ENCODE measurements at regions not wholly inside any gene's neighbourhood (a gene's known extent, or its start where the extent isn't known, plus 50 kb on each side); places are given as distances from the start of the nearest gene placed in this dataset.

DNA sequence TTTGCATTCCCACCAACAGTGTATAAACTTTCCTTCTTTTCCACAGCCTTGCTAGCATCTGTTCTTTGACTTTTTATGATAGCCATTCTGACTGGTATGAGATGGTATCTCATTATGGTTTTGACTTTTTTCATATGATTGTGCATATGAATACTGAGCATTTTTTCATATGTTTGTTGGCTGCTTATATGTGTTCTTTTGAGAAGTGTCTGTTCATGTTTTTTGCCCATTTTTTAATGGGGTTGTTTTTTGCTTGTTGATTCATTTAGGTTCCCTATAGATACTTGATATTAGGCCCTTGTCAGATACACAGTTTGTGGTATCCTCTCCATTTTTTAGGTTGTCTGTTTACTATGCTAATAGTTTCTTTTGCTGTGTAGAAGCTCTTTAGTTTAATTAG lies 185.8 kb upstream of the SPAG17 start:
- no peak overlapping the region for H3K4me2 ChIP-seq (ENCODE audit: low read length)
- H3K4me1 ChIP-seq (ENCODE audit: control insufficient read depth, low read length): no peaks in the 10 kb centered on the region
- no peak overlapping the region for H3K27ac ChIP-seq (ENCODE audit: low read depth, low read length)
- TF ChIP-seq, protein P1, sequence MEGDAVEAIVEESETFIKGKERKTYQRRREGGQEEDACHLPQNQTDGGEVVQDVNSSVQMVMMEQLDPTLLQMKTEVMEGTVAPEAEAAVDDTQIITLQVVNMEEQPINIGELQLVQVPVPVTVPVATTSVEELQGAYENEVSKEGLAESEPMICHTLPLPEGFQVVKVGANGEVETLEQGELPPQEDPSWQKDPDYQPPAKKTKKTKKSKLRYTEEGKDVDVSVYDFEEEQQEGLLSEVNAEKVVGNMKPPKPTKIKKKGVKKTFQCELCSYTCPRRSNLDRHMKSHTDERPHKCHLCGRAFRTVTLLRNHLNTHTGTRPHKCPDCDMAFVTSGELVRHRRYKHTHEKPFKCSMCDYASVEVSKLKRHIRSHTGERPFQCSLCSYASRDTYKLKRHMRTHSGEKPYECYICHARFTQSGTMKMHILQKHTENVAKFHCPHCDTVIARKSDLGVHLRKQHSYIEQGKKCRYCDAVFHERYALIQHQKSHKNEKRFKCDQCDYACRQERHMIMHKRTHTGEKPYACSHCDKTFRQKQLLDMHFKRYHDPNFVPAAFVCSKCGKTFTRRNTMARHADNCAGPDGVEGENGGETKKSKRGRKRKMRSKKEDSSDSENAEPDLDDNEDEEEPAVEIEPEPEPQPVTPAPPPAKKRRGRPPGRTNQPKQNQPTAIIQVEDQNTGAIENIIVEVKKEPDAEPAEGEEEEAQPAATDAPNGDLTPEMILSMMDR (IDR thresholded peaks at IDR 0.05; ENCODE audit: low read depth, low read length, poor library complexity, severe bottlenecking): no peak
- no peak for TF ChIP-seq EZH2phosphoT487 (IDR thresholded peaks at IDR 0.05; ENCODE audit: borderline replicate concordance, low read length)
- H3K4me3 ChIP-seq (ENCODE audit: low read length): no peak overlapping the region
- no peaks in the 10 kb centered on the region for H3K9me2 ChIP-seq (replicated peaks; ENCODE audit: control insufficient read depth, low read length)
- no peaks in the 10 kb centered on the region for H3F3A ChIP-seq (ENCODE audit: control insufficient read depth, insufficient read depth)
- H3K79me2 ChIP-seq (ENCODE audit: control insufficient read depth, low read length): no peaks in the 10 kb centered on the region
- no peaks in the 10 kb centered on the region for H4K20me1 ChIP-seq (ENCODE audit: control insufficient read depth, insufficient read depth, low read depth, low read length)
- H3K27me3 ChIP-seq (ENCODE audit: control insufficient read depth, low read length): no peaks in the 10 kb centered on the region
- H3K9me3 ChIP-seq (ENCODE audit: control insufficient read depth, insufficient read depth, low read length): no peaks in the 10 kb centered on the region
- no peaks in the 10 kb centered on the region for H3K36me3 ChIP-seq (ENCODE audit: control insufficient read depth, low read length)

- H3K4me2 ChIP-seq (ENCODE audit: low read length): no peak overlapping the region
- no peak overlapping the region for H3K4me3 ChIP-seq (ENCODE audit: low read length)
- no peak for TF ChIP-seq EZH2phosphoT487 (IDR thresholded peaks at IDR 0.05; ENCODE audit: borderline replicate concordance, low read length)
- TF ChIP-seq, protein P1 (IDR thresholded peaks at IDR 0.05; ENCODE audit: low read depth, low read length, poor library complexity, severe bottlenecking): no peak
- H3K27me3 ChIP-seq (ENCODE audit: control insufficient read depth, low read length): no peaks in the 10 kb centered on the region
- H3K4me1 ChIP-seq (ENCODE audit: control insufficient read depth, low read length): no peaks in the 10 kb centered on the region
- no peaks in the 10 kb centered on the region for H4K20me1 ChIP-seq (ENCODE audit: control insufficient read depth, insufficient read depth, low read depth, low read length)
- no peaks in the 10 kb centered on the region for H3K9me3 ChIP-seq (ENCODE audit: control insufficient read depth, insufficient read depth, low read length)
- no peak overlapping the region for H3K27ac ChIP-seq (ENCODE audit: low read depth, low read length)
- no peaks in the 10 kb centered on the region for H3K9me2 ChIP-seq (replicated peaks; ENCODE audit: control insufficient read depth, low read length)
- no peaks in the 10 kb centered on the region for H3K79me2 ChIP-seq (ENCODE audit: control insufficient read depth, low read length)
- H3K36me3 ChIP-seq (ENCODE audit: control insufficient read depth, low read length): no peaks in the 10 kb centered on the region
- no peaks in the 10 kb centered on the region for H3F3A ChIP-seq (ENCODE audit: control insufficient read depth, insufficient read depth)
These were observed 181.3 kb upstream of the SPAG17 start for GRCh38 chr1:118366286-118366685.

DNA sequence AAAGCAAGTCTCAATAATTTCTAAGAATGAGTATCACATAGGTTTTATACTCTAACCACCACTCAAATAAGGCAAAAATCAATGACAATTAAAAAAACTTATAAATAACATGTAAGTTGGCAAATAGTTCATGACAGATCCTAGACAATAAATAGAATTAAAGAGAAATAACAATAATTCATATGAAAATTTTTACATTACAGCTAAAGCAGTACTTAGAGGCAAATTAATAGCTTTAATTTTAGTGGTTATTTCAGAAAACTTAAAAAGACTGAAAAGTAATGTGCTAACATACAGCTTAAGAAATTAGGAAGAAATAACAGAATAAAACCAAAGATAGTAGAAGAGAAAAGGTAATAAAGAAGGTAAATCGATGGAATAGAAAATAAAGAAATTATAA lies 179.9 kb upstream of the SPAG17 start:
- Histone ChIP-seq H3K4me3 (ENCODE audit: low read length) (no peak overlapping the region), H3K27me3 (ENCODE audit: control insufficient read depth, low read length) (no peaks in the 10 kb centered on the region), H3K79me2 (ENCODE audit: control insufficient read depth, low read length) (no peaks in the 10 kb centered on the region)

More for the DNA sequence above, 179.9 kb upstream of the SPAG17 start:
- H3K36me3 ChIP-seq (ENCODE audit: control insufficient read depth, low read length): no peaks in the 10 kb centered on the region
- no peak overlapping the region for H3K27ac ChIP-seq (ENCODE audit: low read depth, low read length)
- no peak overlapping the region for H3K4me2 ChIP-seq (ENCODE audit: low read length)
- H3K9me2 ChIP-seq (replicated peaks; ENCODE audit: control insufficient read depth, low read length): no peaks in the 10 kb centered on the region
- TF ChIP-seq EZH2phosphoT487 (IDR thresholded peaks at IDR 0.05; ENCODE audit: borderline replicate concordance, low read length): no peak
- TF ChIP-seq, protein P1 (IDR thresholded peaks at IDR 0.05; ENCODE audit: low read depth, low read length, poor library complexity, severe bottlenecking): no peak
- H4K20me1 ChIP-seq (ENCODE audit: control insufficient read depth, insufficient read depth, low read depth, low read length): no peaks in the 10 kb centered on the region
- H3F3A ChIP-seq (ENCODE audit: control insufficient read depth, insufficient read depth): no peaks in the 10 kb centered on the region
- H3K4me1 ChIP-seq (ENCODE audit: control insufficient read depth, low read length): no peaks in the 10 kb centered on the region
- H3K9me3 ChIP-seq (ENCODE audit: control insufficient read depth, insufficient read depth, low read length): no peaks in the 10 kb centered on the region
